Upper lobe of left lung (tissue), 6 donors: ENCODE measurements at regions not wholly inside any gene's neighbourhood (a gene's known extent, or its start where the extent isn't known, plus 50 kb on each side); places are given as distances from the start of the nearest gene placed in this dataset.

Experiments
- ATAC-seq, 2 donors: fragments of 200-7000 bp; cut with Tn5 transposase; one replicate each; pipeline ENCODE4 v1.9.1; 2022; ENCODE audit warnings: mild to moderate bottlenecking in 2 of 2, moderate library complexity in 2 of 2; ENCODE audit not compliant: low FRiP score in 2 of 2
- DNase-seq, 2 donors: peaks; one replicate each; pipeline ENCODE4 v3.0.0-alpha.2; 2019 to 2020
- H3K27ac ChIP-seq, 4 donors: fragments of 200-600 bp; sonication (generic); one replicate each; pipeline ENCODE4 v1.5.1; 2016 to 2019
- H3K27me3 ChIP-seq, 4 donors: fragments of 200-600 bp; sonication (generic); one replicate each; pipeline ENCODE4 v1.5.1; 2017 to 2019
- H3K36me3 ChIP-seq, 4 donors: fragments of 200-600 bp; sonication (generic); one replicate each; pipeline ENCODE4 v1.5.1; 2016 to 2019
- H3K4me1 ChIP-seq, 4 donors: fragments of 200-600 bp; sonication (generic); one replicate each; pipeline ENCODE4 v1.5.1; 2018 to 2019
- H3K4me3 ChIP-seq, 4 donors: fragments of 200-600 bp; sonication (generic); one replicate each; pipeline ENCODE4 v1.5.1; 2017 to 2019; ENCODE audit warnings: mild to moderate bottlenecking in 2 of 4, moderate library complexity in 1 of 4
- H3K9me3 ChIP-seq, 4 donors: fragments of 200-600 bp; sonication (generic); one replicate each; pipeline ENCODE4 v1.5.1; 2018 to 2019
- CTCF ChIP-seq, 6 experiments: fragments of 450-650 bp in 4 of 6; fragments of 200-600 bp in 2 of 6; sonication (generic) in 2 of 6; IDR thresholded peaks; one replicate each; pipeline ENCODE4 v1.5.1; 2016 to 2019; ENCODE audit warnings: antibody characterized with exemption in 6 of 6
- EP300 ChIP-seq, 4 donors: sonication (generic); formaldehyde crosslinking; IDR thresholded peaks; one replicate each; pipeline ENCODE4 v1.5.1; 2017; ENCODE audit warnings: antibody characterized with exemption in 4 of 4, control low read depth in 2 of 4
- POLR2A ChIP-seq, 4 donors: fragments of 450-650 bp; IDR thresholded peaks; one replicate each; pipeline ENCODE4 v1.5.1; 2016 to 2017; ENCODE audit warnings: antibody characterized with exemption in 4 of 4, mild to moderate bottlenecking in 2 of 4
- POLR2AphosphoS5 ChIP-seq, 2 donors: sonication (generic); formaldehyde crosslinking; IDR thresholded peaks; one replicate each; pipeline ENCODE4 v1.5.1; 2017; ENCODE audit warnings: antibody characterized with exemption in 2 of 2
- WGBS, 2 donors: methylation state at CpG; one replicate each; pipeline ENCODE4 v1.1.5; 2017 to 2018; 5-methylcytosine and 5-hydroxymethylcytosine counted together
- donor health status: DM: no; HTN: no; CAD: no; lungs with moderate emphysema.
- donor health status: DM: no; HTN: yes; CAD: no; lungs with severe emphysema.

- peak in 1 of 2 donors; percentile 56 for DNase-seq
- H3K27ac ChIP-seq: no peak overlapping the region
- H3K9me3 ChIP-seq: peaks cover 0 to 12% (median 3%) of the 10 kb centered on the region in 4 donors
- H3K4me1 ChIP-seq: peaks cover 0 to 6% (median 0%) of the 10 kb centered on the region in 4 donors
- no peaks in the 10 kb centered on the region for H3K36me3 ChIP-seq
- no peaks in the 10 kb centered on the region for H3K27me3 ChIP-seq
- peak; percentile 28 to 31 for ATAC-seq
- TF ChIP-seq CTCF (IDR thresholded peaks at IDR 0.05) (no peak), EP300 (IDR thresholded peaks at IDR 0.05) (no peak), POLR2AphosphoS5 (IDR thresholded peaks at IDR 0.05) (no peak), POLR2A (IDR thresholded peaks at IDR 0.05) (no peak)
- H3K4me3 ChIP-seq: no peak overlapping the region
Observed at GRCh38 chr11:15673408-15673831, 558.7 kb downstream of the INSC start.

DNA sequence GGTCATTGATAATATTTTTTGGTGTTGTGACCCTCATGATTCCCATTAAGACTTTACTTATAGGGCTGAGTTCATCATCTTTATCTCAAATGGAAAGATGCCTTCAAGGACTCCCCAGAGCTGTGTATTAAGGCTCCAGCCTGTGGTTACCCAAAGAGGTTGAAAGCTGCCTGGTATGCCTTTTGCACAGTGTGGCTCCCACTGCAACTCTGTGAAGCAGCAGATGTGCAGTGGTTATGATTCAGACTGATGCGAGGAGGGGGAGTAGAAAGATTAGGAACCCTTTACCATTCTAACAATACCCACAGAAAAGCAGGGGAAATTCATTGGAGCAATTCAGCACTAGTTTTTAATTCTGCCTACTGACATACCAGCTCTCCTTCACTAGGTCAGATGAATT lies 560.0 kb downstream of the INSC start:
- 83 to 100% methylated on average over 1 of the region's 1 CpG for WGBS, 2 donors
- ATAC-seq (no peak), DNase-seq (no peak)
- Histone ChIP-seq H3K4me1 (peaks cover 0 to 6% (median 0%) of the 10 kb centered on the region in 4 donors), H3K36me3 (no peaks in the 10 kb centered on the region), H3K4me3 (no peak overlapping the region), H3K27ac (no peak overlapping the region), H3K27me3 (no peaks in the 10 kb centered on the region), H3K9me3 (peaks cover 0 to 12% (median 3%) of the 10 kb centered on the region in 4 donors)
- no peak for TF ChIP-seq CTCF (IDR thresholded peaks at IDR 0.05)
- TF ChIP-seq EP300 (IDR thresholded peaks at IDR 0.05): no peak
- TF ChIP-seq POLR2A (IDR thresholded peaks at IDR 0.05): no peak
- TF ChIP-seq POLR2AphosphoS5 (IDR thresholded peaks at IDR 0.05): no peak

GRCh38 chr11:15675683-15676082 lies 561.0 kb downstream of the INSC start:
- 60 to 73% methylated on average over 1 of the region's 1 CpG for WGBS, 2 donors
- peaks cover 0 to 6% (median 0%) of the 10 kb centered on the region in 4 donors for H3K4me1 ChIP-seq
- H3K27me3 ChIP-seq: no peaks in the 10 kb centered on the region
- TF ChIP-seq POLR2AphosphoS5 (IDR thresholded peaks at IDR 0.05) (no peak), EP300 (IDR thresholded peaks at IDR 0.05) (no peak), CTCF (IDR thresholded peaks at IDR 0.05) (no peak), POLR2A (IDR thresholded peaks at IDR 0.05) (no peak)
- no peak overlapping the region for H3K27ac ChIP-seq
- H3K36me3 ChIP-seq: no peaks in the 10 kb centered on the region
- no peak for DNase-seq
- no peak overlapping the region for H3K4me3 ChIP-seq
- ATAC-seq: no peak
- H3K9me3 ChIP-seq: peaks cover 0 to 12% (median 3%) of the 10 kb centered on the region in 4 donors

GRCh38 chr11:15677181-15677580 lies 562.5 kb downstream of the INSC start:
- Histone ChIP-seq H3K9me3 (peaks cover 0 to 12% (median 3%) of the 10 kb centered on the region in 4 donors), H3K36me3 (no peaks in the 10 kb centered on the region), H3K27ac (no peak overlapping the region), H3K4me1 (peaks cover 0 to 3% (median 0%) of the 10 kb centered on the region in 4 donors), H3K4me3 (no peak overlapping the region), H3K27me3 (no peaks in the 10 kb centered on the region)
- WGBS, 2 donors: 78 to 88% methylated on average over 1 of the region's 1 CpG
- TF ChIP-seq EP300 (IDR thresholded peaks at IDR 0.05) (no peak), CTCF (IDR thresholded peaks at IDR 0.05) (no peak), POLR2A (IDR thresholded peaks at IDR 0.05) (no peak), POLR2AphosphoS5 (IDR thresholded peaks at IDR 0.05) (no peak)
- DNase-seq (no peak), ATAC-seq (no peak)

DNA sequence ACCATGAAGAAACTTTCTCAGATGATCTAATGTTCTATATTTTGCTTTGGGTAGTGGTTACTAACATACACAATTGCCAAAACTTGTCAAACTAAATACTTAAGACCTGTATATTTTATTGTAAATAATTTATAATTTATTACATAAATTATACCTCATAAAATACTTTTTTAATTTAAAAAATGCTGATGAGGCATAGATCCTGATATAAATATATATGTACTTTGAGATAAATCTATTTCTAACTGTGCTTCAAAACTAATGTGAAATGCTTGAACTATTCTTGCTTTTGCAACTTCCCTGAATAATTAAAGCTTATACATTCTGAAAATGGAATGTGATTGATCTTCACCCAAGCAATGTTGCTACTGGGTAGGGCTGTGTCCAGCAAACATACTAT lies 568.8 kb downstream of the INSC start:
- TF ChIP-seq CTCF (IDR thresholded peaks at IDR 0.05): no peak
- no peaks in the 10 kb centered on the region for H3K27me3 ChIP-seq
- no peaks in the 10 kb centered on the region for H3K36me3 ChIP-seq
- no peak overlapping the region for H3K4me3 ChIP-seq
- no peaks in the 10 kb centered on the region for H3K4me1 ChIP-seq
- DNase-seq (no peak), ATAC-seq (no peak)
- H3K9me3 ChIP-seq: no peaks in the 10 kb centered on the region
- no peak overlapping the region for H3K27ac ChIP-seq
